HCT116 (cell line): ENCODE measurements at regions not wholly inside any gene's neighbourhood (a gene's known extent, or its start where the extent isn't known, plus 50 kb on each side); places are given as distances from the start of the nearest gene placed in this dataset.
"Not testable (repeated sequence)": the region's sequence is repeated elsewhere in the genome, so short reads cannot be mapped to it uniquely, and the experiment has no call there.

Source experiments
- CBX3 ChIP-seq: IDR thresholded peaks from 2 replicates; pipeline ENCODE4 v1.6.1; 2012; ENCODE audit warnings: low read depth
- CEBPB ChIP-seq: IDR thresholded peaks from 2 replicates; pipeline ENCODE4 v1.6.1; 2012; ENCODE audit warnings: low read depth
- ELF1 ChIP-seq: IDR thresholded peaks from 2 replicates; pipeline ENCODE4 v1.6.1; 2012; ENCODE audit warnings: low read depth, borderline replicate concordance
- EZH2 ChIP-seq: fragments of 200-600 bp; sonication (generic); IDR thresholded peaks from 2 replicates; pipeline ENCODE4 v1.6.1; 2017; ENCODE audit warnings: antibody characterized with exemption, mixed run types
- MAX ChIP-seq: IDR thresholded peaks from 2 replicates; pipeline ENCODE4 v1.6.1; 2012
- POLR2A ChIP-seq: IDR thresholded peaks from 2 replicates; pipeline ENCODE4 v1.7.0; 2011; ENCODE audit warnings: borderline replicate concordance; ENCODE audit not compliant: insufficient read depth, insufficient read length; ENCODE audit errors: extremely low read depth
- POLR2AphosphoS5 ChIP-seq: IDR thresholded peaks from 2 replicates; pipeline ENCODE4 v1.6.1; 2011; ENCODE audit warnings: mild to moderate bottlenecking, low read depth, low read length, moderate library complexity
- RAD21 ChIP-seq: IDR thresholded peaks from 2 replicates; pipeline ENCODE4 v1.6.1; 2012; ENCODE audit warnings: low read depth, mild to moderate bottlenecking
- SP1 ChIP-seq: IDR thresholded peaks from 2 replicates; pipeline ENCODE4 v1.6.1; 2012; ENCODE audit warnings: low read depth
- SRF ChIP-seq: IDR thresholded peaks from 2 replicates; pipeline ENCODE4 v1.6.1; 2012; ENCODE audit warnings: low read depth
- ZNF274 ChIP-seq: fragments of 200-500 bp; sonication (Bioruptor generic); IDR thresholded peaks from 2 replicates; pipeline ENCODE4 v1.6.1; 2014; ENCODE audit warnings: mild to moderate bottlenecking, low read depth, low read length, inconsistent platforms
- TF ChIP-seq, protein P1 (sequence below), 3 experiments: fragments of 200-600 bp in 1 of 3; sonication (generic) in 1 of 3; IDR thresholded peaks in 2 of 3; conservative IDR thresholded peaks in 1 of 3; 2 replicates each; pipeline ENCODE4 v1.5.1; 2012 to 2017; ENCODE audit warnings: low read depth in 2 of 3, low read length in 2 of 3, antibody characterized with exemption in 1 of 3, borderline replicate concordance in 1 of 3, control low read depth in 1 of 3, mild to moderate bottlenecking in 1 of 3, mixed read lengths in 1 of 3, mixed run types in 1 of 3, moderate library complexity in 1 of 3; ENCODE audit not compliant: insufficient read depth in 1 of 3
- TF ChIP-seq, protein P2 (sequence below): IDR thresholded peaks from 2 replicates; pipeline ENCODE4 v1.6.1; 2012; ENCODE audit warnings: low read depth

DNA sequence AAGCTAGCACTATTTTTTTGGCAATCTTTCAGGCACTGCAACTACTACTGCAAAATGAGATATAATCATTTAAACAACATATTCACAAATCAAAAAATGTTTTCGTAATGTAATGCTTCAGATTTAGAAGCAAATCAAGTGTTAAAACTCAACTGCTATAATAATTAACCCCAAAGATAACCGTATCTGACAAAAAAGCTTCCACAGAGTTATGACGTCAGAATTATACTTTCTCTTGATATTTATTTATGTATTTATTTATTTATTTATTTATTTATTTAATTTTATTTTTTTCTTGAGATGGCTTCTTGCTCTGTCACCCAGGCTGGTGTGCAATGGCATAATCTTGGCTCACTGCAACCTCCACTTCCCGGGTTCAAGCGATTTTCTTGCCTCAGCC, 341.1 kb upstream of the DEFB115 start:
- TF ChIP-seq, protein P1, sequence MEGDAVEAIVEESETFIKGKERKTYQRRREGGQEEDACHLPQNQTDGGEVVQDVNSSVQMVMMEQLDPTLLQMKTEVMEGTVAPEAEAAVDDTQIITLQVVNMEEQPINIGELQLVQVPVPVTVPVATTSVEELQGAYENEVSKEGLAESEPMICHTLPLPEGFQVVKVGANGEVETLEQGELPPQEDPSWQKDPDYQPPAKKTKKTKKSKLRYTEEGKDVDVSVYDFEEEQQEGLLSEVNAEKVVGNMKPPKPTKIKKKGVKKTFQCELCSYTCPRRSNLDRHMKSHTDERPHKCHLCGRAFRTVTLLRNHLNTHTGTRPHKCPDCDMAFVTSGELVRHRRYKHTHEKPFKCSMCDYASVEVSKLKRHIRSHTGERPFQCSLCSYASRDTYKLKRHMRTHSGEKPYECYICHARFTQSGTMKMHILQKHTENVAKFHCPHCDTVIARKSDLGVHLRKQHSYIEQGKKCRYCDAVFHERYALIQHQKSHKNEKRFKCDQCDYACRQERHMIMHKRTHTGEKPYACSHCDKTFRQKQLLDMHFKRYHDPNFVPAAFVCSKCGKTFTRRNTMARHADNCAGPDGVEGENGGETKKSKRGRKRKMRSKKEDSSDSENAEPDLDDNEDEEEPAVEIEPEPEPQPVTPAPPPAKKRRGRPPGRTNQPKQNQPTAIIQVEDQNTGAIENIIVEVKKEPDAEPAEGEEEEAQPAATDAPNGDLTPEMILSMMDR (IDR thresholded peaks at IDR 0.05 in 2 of 3, conservative IDR thresholded peaks at IDR 0.05 in 1 of 3; ENCODE audit: borderline replicate concordance in 1 of 3, insufficient read depth in 1 of 3, low read depth in 2 of 3, low read length in 2 of 3), result not testable (repeated sequence)
- not testable (repeated sequence) for TF ChIP-seq POLR2AphosphoS5, MAX, SP1, CBX3, POLR2A, ZNF274, RAD21, EZH2, CEBPB, ELF1, SRF
- TF ChIP-seq, protein P2, sequence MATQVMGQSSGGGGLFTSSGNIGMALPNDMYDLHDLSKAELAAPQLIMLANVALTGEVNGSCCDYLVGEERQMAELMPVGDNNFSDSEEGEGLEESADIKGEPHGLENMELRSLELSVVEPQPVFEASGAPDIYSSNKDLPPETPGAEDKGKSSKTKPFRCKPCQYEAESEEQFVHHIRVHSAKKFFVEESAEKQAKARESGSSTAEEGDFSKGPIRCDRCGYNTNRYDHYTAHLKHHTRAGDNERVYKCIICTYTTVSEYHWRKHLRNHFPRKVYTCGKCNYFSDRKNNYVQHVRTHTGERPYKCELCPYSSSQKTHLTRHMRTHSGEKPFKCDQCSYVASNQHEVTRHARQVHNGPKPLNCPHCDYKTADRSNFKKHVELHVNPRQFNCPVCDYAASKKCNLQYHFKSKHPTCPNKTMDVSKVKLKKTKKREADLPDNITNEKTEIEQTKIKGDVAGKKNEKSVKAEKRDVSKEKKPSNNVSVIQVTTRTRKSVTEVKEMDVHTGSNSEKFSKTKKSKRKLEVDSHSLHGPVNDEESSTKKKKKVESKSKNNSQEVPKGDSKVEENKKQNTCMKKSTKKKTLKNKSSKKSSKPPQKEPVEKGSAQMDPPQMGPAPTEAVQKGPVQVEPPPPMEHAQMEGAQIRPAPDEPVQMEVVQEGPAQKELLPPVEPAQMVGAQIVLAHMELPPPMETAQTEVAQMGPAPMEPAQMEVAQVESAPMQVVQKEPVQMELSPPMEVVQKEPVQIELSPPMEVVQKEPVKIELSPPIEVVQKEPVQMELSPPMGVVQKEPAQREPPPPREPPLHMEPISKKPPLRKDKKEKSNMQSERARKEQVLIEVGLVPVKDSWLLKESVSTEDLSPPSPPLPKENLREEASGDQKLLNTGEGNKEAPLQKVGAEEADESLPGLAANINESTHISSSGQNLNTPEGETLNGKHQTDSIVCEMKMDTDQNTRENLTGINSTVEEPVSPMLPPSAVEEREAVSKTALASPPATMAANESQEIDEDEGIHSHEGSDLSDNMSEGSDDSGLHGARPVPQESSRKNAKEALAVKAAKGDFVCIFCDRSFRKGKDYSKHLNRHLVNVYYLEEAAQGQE, result not testable (repeated sequence)
